Muscle layer of colon (tissue), 2 donors: ENCODE measurements at regions not wholly inside any gene's neighbourhood (a gene's known extent, or its start where the extent isn't known, plus 50 kb on each side); places are given as distances from the start of the nearest gene placed in this dataset.

ENCODE experiments used
- H3K27ac ChIP-seq: one replicate; pipeline ENCODE4 v1.7.0; 2013; ENCODE audit warnings: low read depth, mild to moderate bottlenecking, low read length, moderate library complexity
- H3K27me3 ChIP-seq, 2 donors: one replicate each; pipeline ENCODE4 v1.7.0; 2013; ENCODE audit warnings: low read length in 2 of 2, mild to moderate bottlenecking in 2 of 2; ENCODE audit not compliant: insufficient read depth in 2 of 2, control insufficient read depth in 1 of 2
- H3K36me3 ChIP-seq: one replicate; pipeline ENCODE4 v1.7.0; 2013; ENCODE audit warnings: mild to moderate bottlenecking, low read length; ENCODE audit not compliant: insufficient read depth
- H3K4me1 ChIP-seq: one replicate; pipeline ENCODE4 v1.7.0; 2013; ENCODE audit warnings: mild to moderate bottlenecking, low read length; ENCODE audit not compliant: insufficient read depth
- H3K4me3 ChIP-seq, 2 donors: one replicate each; pipeline ENCODE4 v1.7.0; 2013; ENCODE audit warnings: low read length in 2 of 2, low read depth in 1 of 2, mild to moderate bottlenecking in 1 of 2, moderate library complexity in 1 of 2
- H3K9ac ChIP-seq: one replicate; pipeline ENCODE4 v1.7.0; 2013; ENCODE audit warnings: low read length
- H3K9me3 ChIP-seq: one replicate; pipeline ENCODE4 v1.7.0; 2013; ENCODE audit warnings: mild to moderate bottlenecking, low read length
- donor health status: abdominal sarcoma.
- donor health status: Adenocarcinoma of cecum.

- H3K9me3 ChIP-seq = no peaks in the 10 kb centered on the region
- no peak overlapping the region for H3K4me3 ChIP-seq
- peaks cover 11% of the 10 kb centered on the region for H3K4me1 ChIP-seq
- H3K27ac ChIP-seq = no peak overlapping the region
- no peaks in the 10 kb centered on the region for H3K27me3 ChIP-seq
- no peaks in the 10 kb centered on the region for H3K36me3 ChIP-seq
- no peak overlapping the region for H3K9ac ChIP-seq
Measured at GRCh38 chr13:104979281-104980030, 1556.0 kb downstream of the EFNB2 start.

GRCh38 chr13:104976986-104977385, 1558.5 kb downstream of the EFNB2 start:
- no peak overlapping the region for H3K27ac ChIP-seq
- no peaks in the 10 kb centered on the region for H3K36me3 ChIP-seq
- no peaks in the 10 kb centered on the region for H3K4me1 ChIP-seq
- no peak overlapping the region for H3K4me3 ChIP-seq
- no peaks in the 10 kb centered on the region for H3K9me3 ChIP-seq
- H3K27me3 ChIP-seq = no peaks in the 10 kb centered on the region
- H3K9ac ChIP-seq = no peak overlapping the region

GRCh38 chr13:104975272-104975671, 1560.2 kb downstream of the EFNB2 start:
- Histone ChIP-seq H3K27me3 (no peaks in the 10 kb centered on the region), H3K4me3 (no peak overlapping the region), H3K36me3 (no peaks in the 10 kb centered on the region), H3K9me3 (no peaks in the 10 kb centered on the region), H3K4me1 (no peaks in the 10 kb centered on the region), H3K9ac (no peak overlapping the region), H3K27ac (no peak overlapping the region)

GRCh38 chr13:104968876-104969275, 1566.6 kb downstream of the EFNB2 start:
- H3K9ac ChIP-seq = no peak overlapping the region
- no peaks in the 10 kb centered on the region for H3K36me3 ChIP-seq
- H3K4me1 ChIP-seq = no peaks in the 10 kb centered on the region
- no peak overlapping the region for H3K4me3 ChIP-seq
- H3K9me3 ChIP-seq = no peaks in the 10 kb centered on the region
- no peak overlapping the region for H3K27ac ChIP-seq
- H3K27me3 ChIP-seq = no peaks in the 10 kb centered on the region

GRCh38 chr13:104967836-104968630, 1567.4 kb downstream of the EFNB2 start:
- Histone ChIP-seq H3K27ac (no peak overlapping the region), H3K4me3 (no peak overlapping the region), H3K9me3 (no peaks in the 10 kb centered on the region)

GRCh38 chr13:104967376-104967775, 1568.1 kb downstream of the EFNB2 start:
- H3K27ac ChIP-seq = no peak overlapping the region
- H3K36me3 ChIP-seq = no peaks in the 10 kb centered on the region
- no peaks in the 10 kb centered on the region for H3K9me3 ChIP-seq
- no peaks in the 10 kb centered on the region for H3K4me1 ChIP-seq
- H3K9ac ChIP-seq = no peak overlapping the region
- H3K4me3 ChIP-seq = no peak overlapping the region
- H3K27me3 ChIP-seq = no peaks in the 10 kb centered on the region

More at GRCh38 chr13:104967836-104968630, 1567.4 kb downstream of the EFNB2 start:
- no peaks in the 10 kb centered on the region for H3K4me1 ChIP-seq
- H3K36me3 ChIP-seq = no peaks in the 10 kb centered on the region
- H3K27me3 ChIP-seq = no peaks in the 10 kb centered on the region
- H3K9ac ChIP-seq = no peak overlapping the region

- H3K9me3 ChIP-seq = no peaks in the 10 kb centered on the region
- no peaks in the 10 kb centered on the region for H3K4me1 ChIP-seq
- H3K27me3 ChIP-seq = no peaks in the 10 kb centered on the region
- no peak overlapping the region for H3K4me3 ChIP-seq
- H3K27ac ChIP-seq = no peak overlapping the region
- H3K36me3 ChIP-seq = no peaks in the 10 kb centered on the region
- no peak overlapping the region for H3K9ac ChIP-seq
Measured at GRCh38 chr13:104962411-104962810, 1573.1 kb downstream of the EFNB2 start.

- Histone ChIP-seq H3K9me3 (no peaks in the 10 kb centered on the region), H3K27me3 (no peaks in the 10 kb centered on the region), H3K27ac (no peak overlapping the region), H3K36me3 (no peaks in the 10 kb centered on the region), H3K4me1 (no peaks in the 10 kb centered on the region), H3K4me3 (no peak overlapping the region), H3K9ac (no peak overlapping the region)
Measured at GRCh38 chr13:104961246-104961645, 1574.2 kb downstream of the EFNB2 start.

- Histone ChIP-seq H3K36me3 (no peaks in the 10 kb centered on the region), H3K9me3 (no peaks in the 10 kb centered on the region), H3K27me3 (no peaks in the 10 kb centered on the region), H3K9ac (no peak overlapping the region), H3K27ac (no peak overlapping the region), H3K4me3 (no peak overlapping the region), H3K4me1 (no peaks in the 10 kb centered on the region)
Measured at GRCh38 chr13:104954210-104954609, 1581.3 kb downstream of the EFNB2 start.

GRCh38 chr13:104953588-104953987, 1581.9 kb downstream of the EFNB2 start:
- Histone ChIP-seq H3K27me3 (no peaks in the 10 kb centered on the region), H3K9me3 (no peaks in the 10 kb centered on the region), H3K27ac (no peak overlapping the region), H3K4me3 (no peak overlapping the region), H3K36me3 (no peaks in the 10 kb centered on the region), H3K4me1 (no peaks in the 10 kb centered on the region), H3K9ac (no peak overlapping the region)

- no peak overlapping the region for H3K27ac ChIP-seq
- no peak overlapping the region for H3K4me3 ChIP-seq
- H3K36me3 ChIP-seq = no peaks in the 10 kb centered on the region
- no peaks in the 10 kb centered on the region for H3K4me1 ChIP-seq
- H3K9me3 ChIP-seq = no peaks in the 10 kb centered on the region
- H3K27me3 ChIP-seq = no peaks in the 10 kb centered on the region
- no peak overlapping the region for H3K9ac ChIP-seq
Measured at GRCh38 chr13:104949840-104950740, 1585.4 kb downstream of the EFNB2 start.
